Colonic mucosa (tissue), 4 donors: ENCODE measurements at regions not wholly inside any gene's neighbourhood (a gene's known extent, or its start where the extent isn't known, plus 50 kb on each side); places are given as distances from the start of the nearest gene placed in this dataset.

Experiments used
- DNase-seq: peaks from one replicate; pipeline ENCODE4 v3.0.0-alpha.2; 2020
- H3K27ac ChIP-seq: fragments of 200-600 bp; one replicate; pipeline ENCODE4 v1.8.0; 2021
- H3K27me3 ChIP-seq: fragments of 200-600 bp; one replicate; pipeline ENCODE4 v1.8.0; 2021
- H3K36me3 ChIP-seq: fragments of 200-600 bp; one replicate; pipeline ENCODE4 v1.8.0; 2021
- H3K4me1 ChIP-seq: fragments of 200-600 bp; one replicate; pipeline ENCODE4 v1.8.0; 2021; ENCODE audit warnings: mild to moderate bottlenecking
- H3K4me3 ChIP-seq: fragments of 200-600 bp; one replicate; pipeline ENCODE4 v1.8.0; 2021
- H3K9ac ChIP-seq, 2 donors: one replicate each; pipeline ENCODE4 v1.7.0; 2013; ENCODE audit warnings: control low read depth in 2 of 2, low read depth in 2 of 2, low read length in 2 of 2
- H3K9me3 ChIP-seq: fragments of 200-600 bp; one replicate; pipeline ENCODE4 v1.8.0; 2021
- CTCF ChIP-seq: fragments of 200-600 bp; IDR thresholded peaks from one replicate; pipeline ENCODE4 v1.8.0; 2022; ENCODE audit warnings: antibody characterized with exemption, mild to moderate bottlenecking
- intact Hi-C: fragments of 100-400 bp; cut with DNase I; formaldehyde crosslinking; loops from one replicate; pipeline ENCODE4 v1.14.1; 2022
- donor health status: healthy.
- donor health status: DM: no; HTN: no; CAD: no.
- donor health status: DM: no; HTN: no; CAD: no.

GRCh38 chr2:603869-604268, 73.3 kb downstream of the TMEM18 start:
- no peaks in the 10 kb centered on the region for H3K9me3 ChIP-seq
- H3K4me3 ChIP-seq: no peak overlapping the region
- DNase-seq: no peak
- no peak for TF ChIP-seq CTCF
- H3K27me3 ChIP-seq: no peaks in the 10 kb centered on the region
- no peak overlapping the region for H3K9ac ChIP-seq
- H3K36me3 ChIP-seq: no peaks in the 10 kb centered on the region
- H3K4me1 ChIP-seq: no peaks in the 10 kb centered on the region
- intact Hi-C loops: no loop called here
- no peak overlapping the region for H3K27ac ChIP-seq

GRCh38 chr2:603427-603826, 73.8 kb downstream of the TMEM18 start:
- no peak for DNase-seq
- H3K4me1 ChIP-seq: no peaks in the 10 kb centered on the region
- H3K27me3 ChIP-seq: no peaks in the 10 kb centered on the region
- intact Hi-C loops: no loop called here
- H3K9ac ChIP-seq: no peak overlapping the region
- H3K4me3 ChIP-seq: no peak overlapping the region
- H3K27ac ChIP-seq: no peak overlapping the region
- no peak for TF ChIP-seq CTCF
- H3K9me3 ChIP-seq: no peaks in the 10 kb centered on the region
- no peaks in the 10 kb centered on the region for H3K36me3 ChIP-seq

GRCh38 chr2:602571-603359, 74.4 kb downstream of the TMEM18 start:
- Histone ChIP-seq H3K27ac (no peak overlapping the region), H3K9ac (no peak overlapping the region), H3K36me3 (no peaks in the 10 kb centered on the region), H3K27me3 (no peaks in the 10 kb centered on the region), H3K9me3 (no peaks in the 10 kb centered on the region), H3K4me1 (no peaks in the 10 kb centered on the region), H3K4me3 (no peak overlapping the region)
- TF ChIP-seq CTCF: no peak
- DNase-seq: no peak
- intact Hi-C loops: no loop called here

- no peak for DNase-seq
- intact Hi-C loops: no loop called here
- H3K4me3 ChIP-seq: no peak overlapping the region
- TF ChIP-seq CTCF: no peak
- no peaks in the 10 kb centered on the region for H3K27me3 ChIP-seq
- H3K4me1 ChIP-seq: no peaks in the 10 kb centered on the region
- no peaks in the 10 kb centered on the region for H3K9me3 ChIP-seq
- H3K36me3 ChIP-seq: no peaks in the 10 kb centered on the region
- no peak overlapping the region for H3K9ac ChIP-seq
- no peak overlapping the region for H3K27ac ChIP-seq
Measured at GRCh38 chr2:601806-602455, 75.3 kb downstream of the TMEM18 start.

- Histone ChIP-seq H3K36me3 (no peaks in the 10 kb centered on the region), H3K27me3 (no peaks in the 10 kb centered on the region), H3K4me1 (no peaks in the 10 kb centered on the region), H3K9me3 (no peaks in the 10 kb centered on the region), H3K9ac (no peak overlapping the region), H3K27ac (no peak overlapping the region), H3K4me3 (no peak overlapping the region)
- no peak for TF ChIP-seq CTCF
- DNase-seq: no peak
- intact Hi-C loops: no loop called here
Measured at GRCh38 chr2:601387-601698, 75.9 kb downstream of the TMEM18 start.
